Chondrocyte (in vitro differentiated cells): ENCODE measurements at regions not wholly inside any gene's neighbourhood (a gene's known extent, or its start where the extent isn't known, plus 50 kb on each side); places are given as distances from the start of the nearest gene placed in this dataset.
"Not testable (repeated sequence)": the region's sequence is repeated elsewhere in the genome, so short reads cannot be mapped to it uniquely, and the experiment has no call there.

ENCODE experiments used
- DNase-seq: peaks from one replicate; pipeline ENCODE4 v3.0.0; 2021; ENCODE audit warnings: mixed read lengths, low spot score
- H3K27ac Mint-ChIP-seq: one replicate; pipeline ENCODE4 v1.8.0; 2021; ENCODE audit warnings: mild to moderate bottlenecking, moderate library complexity, mixed read lengths; ENCODE audit not compliant: unreplicated experiment
- H3K27me3 Mint-ChIP-seq: 2 replicates; pipeline ENCODE4 v1.8.0; 2021; ENCODE audit warnings: low read depth, mixed read lengths
- H3K36me3 Mint-ChIP-seq: 2 replicates; pipeline ENCODE4 v1.8.0; 2021; ENCODE audit warnings: low read depth, mixed read lengths
- H3K4me1 Mint-ChIP-seq: 2 replicates; pipeline ENCODE4 v1.8.0; 2021; ENCODE audit warnings: low read depth, mild to moderate bottlenecking, mixed read lengths
- H3K4me3 Mint-ChIP-seq: one replicate; pipeline ENCODE4 v1.8.0; 2021; ENCODE audit warnings: mild to moderate bottlenecking, moderate library complexity, mixed read lengths; ENCODE audit not compliant: unreplicated experiment
- H3K9me3 Mint-ChIP-seq: 2 replicates; pipeline ENCODE4 v1.8.0; 2021; ENCODE audit warnings: low read depth, mixed read lengths
- TF ChIP-seq, protein P1 (sequence below): fragments of 200-600 bp; sonication (generic); IDR thresholded peaks from 2 replicates; pipeline ENCODE4 v1.5.0; 2021; ENCODE audit warnings: antibody characterized with exemption, mild to moderate bottlenecking, moderate library complexity

- not testable (repeated sequence) for H3K36me3 Mint-ChIP-seq, H3K9me3 Mint-ChIP-seq, H3K27me3 Mint-ChIP-seq, DNase-seq, H3K27ac Mint-ChIP-seq, H3K4me3 Mint-ChIP-seq, H3K4me1 Mint-ChIP-seq
- TF ChIP-seq, protein P1, sequence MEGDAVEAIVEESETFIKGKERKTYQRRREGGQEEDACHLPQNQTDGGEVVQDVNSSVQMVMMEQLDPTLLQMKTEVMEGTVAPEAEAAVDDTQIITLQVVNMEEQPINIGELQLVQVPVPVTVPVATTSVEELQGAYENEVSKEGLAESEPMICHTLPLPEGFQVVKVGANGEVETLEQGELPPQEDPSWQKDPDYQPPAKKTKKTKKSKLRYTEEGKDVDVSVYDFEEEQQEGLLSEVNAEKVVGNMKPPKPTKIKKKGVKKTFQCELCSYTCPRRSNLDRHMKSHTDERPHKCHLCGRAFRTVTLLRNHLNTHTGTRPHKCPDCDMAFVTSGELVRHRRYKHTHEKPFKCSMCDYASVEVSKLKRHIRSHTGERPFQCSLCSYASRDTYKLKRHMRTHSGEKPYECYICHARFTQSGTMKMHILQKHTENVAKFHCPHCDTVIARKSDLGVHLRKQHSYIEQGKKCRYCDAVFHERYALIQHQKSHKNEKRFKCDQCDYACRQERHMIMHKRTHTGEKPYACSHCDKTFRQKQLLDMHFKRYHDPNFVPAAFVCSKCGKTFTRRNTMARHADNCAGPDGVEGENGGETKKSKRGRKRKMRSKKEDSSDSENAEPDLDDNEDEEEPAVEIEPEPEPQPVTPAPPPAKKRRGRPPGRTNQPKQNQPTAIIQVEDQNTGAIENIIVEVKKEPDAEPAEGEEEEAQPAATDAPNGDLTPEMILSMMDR: peak; percentile 29
Observed at GRCh38 chrX:89350024-89350423, 571.7 kb upstream of the TGIF2LX start.

GRCh38 chrX:89369904-89370303 is 551.8 kb upstream of the TGIF2LX start:
- H3K36me3 Mint-ChIP-seq, DNase-seq, H3K4me3 Mint-ChIP-seq, H3K9me3 Mint-ChIP-seq, H3K27ac Mint-ChIP-seq, H3K4me1 Mint-ChIP-seq, H3K27me3 Mint-ChIP-seq: not testable (repeated sequence)

GRCh38 chrX:89393004-89393403 is 528.7 kb upstream of the TGIF2LX start:
- H3K36me3 Mint-ChIP-seq, H3K27ac Mint-ChIP-seq, H3K27me3 Mint-ChIP-seq, H3K4me3 Mint-ChIP-seq, H3K9me3 Mint-ChIP-seq, H3K4me1 Mint-ChIP-seq, DNase-seq: not testable (repeated sequence)

DNA sequence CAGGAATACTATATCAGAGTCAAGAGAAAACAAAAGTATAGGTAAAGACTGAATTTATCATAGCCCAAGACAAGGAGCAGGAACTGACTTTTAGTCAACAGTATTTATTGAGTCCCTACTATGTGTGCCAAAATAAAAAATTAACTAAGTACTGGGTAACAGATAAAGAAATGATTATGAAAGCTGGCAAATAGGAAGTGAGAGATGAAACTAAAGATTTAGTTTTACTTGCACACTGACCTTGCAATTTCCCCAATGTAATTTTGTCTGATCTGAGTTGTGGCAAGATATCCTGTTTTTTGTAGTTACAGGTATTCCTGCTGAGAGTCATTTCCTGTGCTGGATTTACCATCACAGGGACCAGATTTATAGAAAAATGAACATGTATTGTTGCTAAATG is 518.9 kb upstream of the TGIF2LX start:
- not testable (repeated sequence) for H3K27me3 Mint-ChIP-seq, H3K27ac Mint-ChIP-seq, H3K4me1 Mint-ChIP-seq

DNA sequence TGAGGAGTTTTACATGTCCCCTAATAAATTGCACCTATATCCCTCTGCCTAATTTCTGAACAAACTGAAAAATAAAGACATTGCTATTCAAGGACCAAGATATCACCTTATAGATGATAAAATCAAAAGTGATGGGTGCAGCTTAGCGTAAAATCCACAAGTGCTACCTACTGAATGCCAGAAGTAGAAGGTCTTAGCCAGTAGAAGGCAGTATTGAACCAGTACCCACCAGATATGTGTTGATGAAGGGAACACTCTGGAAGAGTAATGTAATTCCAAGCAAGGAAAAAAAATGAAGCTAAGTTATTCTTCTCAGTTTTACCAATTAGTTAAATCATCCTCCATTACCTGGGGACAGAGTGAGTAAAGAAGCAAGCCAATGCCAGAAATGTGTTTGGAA is 516.6 kb upstream of the TGIF2LX start:
- not testable (repeated sequence) for DNase-seq, H3K27me3 Mint-ChIP-seq, H3K9me3 Mint-ChIP-seq, H3K27ac Mint-ChIP-seq, H3K36me3 Mint-ChIP-seq, H3K4me1 Mint-ChIP-seq, H3K4me3 Mint-ChIP-seq

More for the DNA sequence above, 518.9 kb upstream of the TGIF2LX start:
- not testable (repeated sequence) for H3K9me3 Mint-ChIP-seq, H3K36me3 Mint-ChIP-seq, DNase-seq, H3K4me3 Mint-ChIP-seq

- not testable (repeated sequence) for H3K27me3 Mint-ChIP-seq, H3K4me1 Mint-ChIP-seq, H3K4me3 Mint-ChIP-seq, H3K27ac Mint-ChIP-seq, H3K36me3 Mint-ChIP-seq, H3K9me3 Mint-ChIP-seq
- DNase-seq: peak; percentile 72
Observed at GRCh38 chrX:89416930-89417329, 504.8 kb upstream of the TGIF2LX start.

GRCh38 chrX:89432652-89433231 is 489.0 kb upstream of the TGIF2LX start:
- not testable (repeated sequence) for DNase-seq, H3K27me3 Mint-ChIP-seq, H3K4me1 Mint-ChIP-seq, H3K36me3 Mint-ChIP-seq, H3K27ac Mint-ChIP-seq, H3K4me3 Mint-ChIP-seq
- peaks cover 11% of the 10 kb centered on the region for H3K9me3 Mint-ChIP-seq
